Suprapubic skin (tissue), 4 donors: ENCODE measurements at regions not wholly inside any gene's neighbourhood (a gene's known extent, or its start where the extent isn't known, plus 50 kb on each side); places are given as distances from the start of the nearest gene placed in this dataset.

Source experiments
- DNase-seq, 2 donors: peaks; one replicate each; pipeline ENCODE4 v3.0.0-alpha.2; 2019; ENCODE audit warnings: low spot score in 2 of 2
- H3K27ac ChIP-seq: fragments of 200-600 bp; sonication (generic); one replicate; pipeline ENCODE4 v1.5.1; 2019
- H3K27me3 ChIP-seq: fragments of 200-600 bp; sonication (generic); one replicate; pipeline ENCODE4 v1.5.1; 2019
- H3K36me3 ChIP-seq: fragments of 200-600 bp; sonication (generic); one replicate; pipeline ENCODE4 v1.5.1; 2019
- H3K4me1 ChIP-seq: fragments of 200-600 bp; sonication (generic); one replicate; pipeline ENCODE4 v1.5.1; 2019
- H3K4me3 ChIP-seq: fragments of 200-600 bp; sonication (generic); one replicate; pipeline ENCODE4 v1.5.1; 2019; ENCODE audit warnings: mild to moderate bottlenecking
- H3K9me3 ChIP-seq: fragments of 200-600 bp; sonication (generic); one replicate; pipeline ENCODE4 v1.5.1; 2019
- EP300 ChIP-seq: sonication (generic); formaldehyde crosslinking; IDR thresholded peaks from one replicate; pipeline ENCODE4 v1.6.1; 2017; ENCODE audit warnings: antibody characterized with exemption
- POLR2A ChIP-seq, 2 donors: fragments of 450-650 bp; IDR thresholded peaks; one replicate each; pipeline ENCODE4 v1.6.1; 2017; ENCODE audit warnings: antibody characterized with exemption in 2 of 2, mild to moderate bottlenecking in 2 of 2, moderate library complexity in 2 of 2
- POLR2AphosphoS5 ChIP-seq, 3 donors: sonication (generic); formaldehyde crosslinking; IDR thresholded peaks; one replicate each; pipeline ENCODE4 v1.6.1; 2017; ENCODE audit warnings: antibody characterized with exemption in 3 of 3
- WGBS: methylation state at CpG from one replicate; pipeline ENCODE4 v1.1.5; 2018; 5-methylcytosine and 5-hydroxymethylcytosine counted together
- TF ChIP-seq, protein P1 (sequence below), 2 donors: fragments of 200-600 bp in 1 of 2; fragments of 450-650 bp in 1 of 2; sonication (generic) in 1 of 2; IDR thresholded peaks; one replicate each; pipeline ENCODE4 v1.5.1; 2016 to 2019; ENCODE audit warnings: antibody characterized with exemption in 2 of 2, mild to moderate bottlenecking in 1 of 2, moderate library complexity in 1 of 2

DNA sequence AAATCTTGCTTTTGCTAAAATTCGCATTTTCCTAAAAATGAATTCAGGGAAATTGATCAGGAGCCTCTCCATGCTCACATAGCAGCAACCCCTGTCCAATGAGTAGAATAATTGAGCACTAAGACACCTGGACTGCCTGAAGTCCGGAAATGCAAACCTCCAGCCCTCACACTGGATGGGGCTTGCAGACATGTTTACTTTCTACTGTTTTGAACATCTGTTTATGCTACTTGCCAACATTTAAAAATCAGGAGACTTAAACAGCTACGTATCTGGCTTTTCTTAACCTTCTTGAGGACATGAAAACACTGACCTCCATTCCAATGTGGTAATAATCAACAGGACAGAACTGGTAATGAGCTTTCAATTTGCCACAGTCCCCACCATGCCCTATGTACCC lies 184.4 kb downstream of the SHOX2 start:
- no peaks in the 10 kb centered on the region for H3K4me1 ChIP-seq
- no peak for TF ChIP-seq EP300
- no peak for TF ChIP-seq POLR2A (IDR thresholded peaks at IDR 0.05)
- no peak for TF ChIP-seq POLR2AphosphoS5 (IDR thresholded peaks at IDR 0.05)
- TF ChIP-seq, protein P1, sequence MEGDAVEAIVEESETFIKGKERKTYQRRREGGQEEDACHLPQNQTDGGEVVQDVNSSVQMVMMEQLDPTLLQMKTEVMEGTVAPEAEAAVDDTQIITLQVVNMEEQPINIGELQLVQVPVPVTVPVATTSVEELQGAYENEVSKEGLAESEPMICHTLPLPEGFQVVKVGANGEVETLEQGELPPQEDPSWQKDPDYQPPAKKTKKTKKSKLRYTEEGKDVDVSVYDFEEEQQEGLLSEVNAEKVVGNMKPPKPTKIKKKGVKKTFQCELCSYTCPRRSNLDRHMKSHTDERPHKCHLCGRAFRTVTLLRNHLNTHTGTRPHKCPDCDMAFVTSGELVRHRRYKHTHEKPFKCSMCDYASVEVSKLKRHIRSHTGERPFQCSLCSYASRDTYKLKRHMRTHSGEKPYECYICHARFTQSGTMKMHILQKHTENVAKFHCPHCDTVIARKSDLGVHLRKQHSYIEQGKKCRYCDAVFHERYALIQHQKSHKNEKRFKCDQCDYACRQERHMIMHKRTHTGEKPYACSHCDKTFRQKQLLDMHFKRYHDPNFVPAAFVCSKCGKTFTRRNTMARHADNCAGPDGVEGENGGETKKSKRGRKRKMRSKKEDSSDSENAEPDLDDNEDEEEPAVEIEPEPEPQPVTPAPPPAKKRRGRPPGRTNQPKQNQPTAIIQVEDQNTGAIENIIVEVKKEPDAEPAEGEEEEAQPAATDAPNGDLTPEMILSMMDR (IDR thresholded peaks at IDR 0.05) = no peak
- 68% methylated on average over 3 of the region's 3 CpGs for WGBS
- no peaks in the 10 kb centered on the region for H3K27me3 ChIP-seq
- no peak for DNase-seq
- no peak overlapping the region for H3K27ac ChIP-seq
- H3K9me3 ChIP-seq = no peaks in the 10 kb centered on the region
- H3K36me3 ChIP-seq = no peaks in the 10 kb centered on the region
- H3K4me3 ChIP-seq = no peak overlapping the region

DNA sequence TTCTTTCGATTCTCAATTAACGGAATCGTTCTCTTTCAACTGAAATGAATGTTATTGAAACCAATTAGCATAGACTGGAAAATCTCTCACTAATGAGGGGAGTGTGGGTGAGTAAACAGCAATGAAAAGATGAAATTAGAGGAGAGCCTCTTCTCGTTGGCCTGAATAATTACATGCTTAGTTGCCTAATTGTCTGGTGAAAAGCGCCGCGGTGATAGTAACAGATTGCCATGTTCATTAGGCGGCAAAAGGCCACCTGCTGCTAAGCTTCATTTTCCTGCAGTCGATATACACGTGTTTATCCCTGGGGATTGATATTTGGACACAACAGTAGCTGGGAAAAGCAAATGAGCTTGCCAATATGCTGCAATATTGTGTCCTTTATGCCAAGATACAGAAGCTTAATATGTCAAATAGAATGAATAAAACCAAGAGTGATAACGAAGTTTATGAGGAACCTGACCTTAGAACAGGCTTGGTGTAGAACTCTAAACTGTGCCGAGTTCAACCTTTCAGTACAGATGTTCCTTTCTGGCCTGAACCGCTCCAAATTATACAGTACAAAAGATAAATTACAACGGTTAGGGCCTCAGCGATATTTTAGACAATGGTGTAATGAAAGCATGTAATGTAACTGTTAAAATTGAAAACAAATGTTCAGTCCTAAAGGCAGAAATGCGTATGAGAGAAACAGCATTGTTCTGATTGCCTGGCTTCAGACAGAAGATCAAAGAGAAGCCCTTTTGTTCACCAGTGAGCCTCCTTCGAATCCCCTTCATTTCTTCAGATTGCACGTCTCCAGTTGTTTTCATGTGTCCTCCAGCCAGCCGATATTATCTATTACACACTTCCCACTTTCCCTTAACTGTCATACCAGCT lies 185.2 kb downstream of the SHOX2 start:
- TF ChIP-seq, protein P1 (IDR thresholded peaks at IDR 0.05) = no peak
- no peak for TF ChIP-seq POLR2A (IDR thresholded peaks at IDR 0.05)
- TF ChIP-seq EP300 = no peak
- no peak for TF ChIP-seq POLR2AphosphoS5 (IDR thresholded peaks at IDR 0.05)
- no peak overlapping the region for H3K4me3 ChIP-seq
- no peaks in the 10 kb centered on the region for H3K9me3 ChIP-seq
- no peaks in the 10 kb centered on the region for H3K27me3 ChIP-seq
- no peaks in the 10 kb centered on the region for H3K36me3 ChIP-seq
- no peak overlapping the region for H3K27ac ChIP-seq
- WGBS = 70% methylated on average over 19 of the region's 19 CpGs
- DNase-seq = no peak
- H3K4me1 ChIP-seq = no peaks in the 10 kb centered on the region

DNA sequence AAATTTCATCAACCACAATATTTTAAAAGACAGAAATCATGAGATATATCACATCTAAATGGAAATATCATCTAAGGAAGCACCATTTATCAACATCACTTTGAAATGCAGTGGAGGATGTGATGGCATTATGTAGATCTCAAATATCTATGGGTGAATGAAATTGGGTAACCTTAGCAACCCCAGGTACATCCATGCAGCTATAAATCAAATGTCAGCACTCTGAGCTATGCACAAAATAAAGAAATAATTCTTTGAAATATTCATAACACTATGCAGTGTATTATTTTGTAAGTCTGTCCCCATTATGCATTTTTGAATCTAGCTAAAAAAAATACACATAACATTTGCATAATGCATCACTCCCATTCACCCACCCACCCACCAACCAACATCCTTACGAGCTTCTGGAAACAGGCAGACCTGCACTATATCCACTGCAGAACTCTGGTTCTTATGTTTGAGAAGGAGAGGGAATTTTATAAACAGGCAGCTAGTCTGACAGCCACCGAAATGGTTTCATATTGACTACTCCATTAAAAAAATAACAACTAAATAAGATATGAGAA lies 186.8 kb downstream of the SHOX2 start:
- DNase-seq = no peak
- Histone ChIP-seq H3K27ac (no peak overlapping the region), H3K4me3 (no peak overlapping the region), H3K9me3 (no peaks in the 10 kb centered on the region), H3K27me3 (no peaks in the 10 kb centered on the region), H3K4me1 (no peaks in the 10 kb centered on the region), H3K36me3 (no peaks in the 10 kb centered on the region)
- 80% methylated on average over 2 of the region's 2 CpGs for WGBS
- TF ChIP-seq POLR2A (IDR thresholded peaks at IDR 0.05) (no peak), EP300 (no peak), POLR2AphosphoS5 (IDR thresholded peaks at IDR 0.05) (no peak)
- TF ChIP-seq, protein P1 (IDR thresholded peaks at IDR 0.05) = no peak

DNA sequence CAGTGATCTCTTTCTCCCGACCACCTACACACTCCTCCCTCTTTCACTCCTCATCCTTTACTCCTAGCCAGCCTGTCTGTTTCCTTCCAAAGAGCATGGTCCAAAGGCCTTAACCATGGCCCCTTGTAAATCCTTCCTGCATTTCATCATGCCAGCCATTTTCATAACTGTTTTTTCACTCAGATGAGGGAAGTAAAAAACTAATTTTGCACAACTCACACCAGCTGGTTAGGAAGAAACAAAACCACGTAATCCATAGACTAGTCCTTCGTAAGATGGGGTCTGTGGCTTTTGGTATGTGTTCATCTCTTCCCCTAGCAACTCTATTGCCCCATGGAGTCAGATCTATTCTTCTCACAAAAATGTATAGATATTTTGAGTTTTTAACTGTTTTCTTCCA lies 187.8 kb downstream of the SHOX2 start:
- Histone ChIP-seq H3K27ac (no peak overlapping the region), H3K27me3 (no peaks in the 10 kb centered on the region), H3K36me3 (no peaks in the 10 kb centered on the region), H3K9me3 (no peaks in the 10 kb centered on the region), H3K4me1 (no peaks in the 10 kb centered on the region), H3K4me3 (no peak overlapping the region)
- 80% methylated on average over 3 of the region's 3 CpGs for WGBS
- TF ChIP-seq EP300 = no peak
- TF ChIP-seq POLR2A (IDR thresholded peaks at IDR 0.05) = no peak
- TF ChIP-seq, protein P1 (IDR thresholded peaks at IDR 0.05) = no peak
- no peak for TF ChIP-seq POLR2AphosphoS5 (IDR thresholded peaks at IDR 0.05)
- DNase-seq = no peak

DNA sequence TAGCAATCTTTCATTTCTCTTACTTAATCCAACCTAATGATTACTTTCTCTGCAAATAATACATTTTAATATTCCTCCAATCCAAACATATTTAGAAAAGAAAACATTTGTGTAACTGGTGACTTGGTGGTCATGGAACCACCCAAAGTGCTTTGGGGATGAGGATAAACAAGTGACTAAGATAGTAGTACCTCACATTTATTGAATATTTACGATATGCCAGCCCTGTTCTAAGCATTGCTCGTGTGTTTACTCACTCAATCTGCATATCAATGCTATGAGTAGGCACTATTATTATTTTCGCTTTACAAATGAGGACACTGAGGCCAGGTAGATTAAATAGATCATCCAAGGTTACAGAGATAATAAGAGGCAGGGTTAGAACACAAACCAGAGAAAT lies 189.5 kb downstream of the SHOX2 start:
- DNase-seq = no peak
- no peaks in the 10 kb centered on the region for H3K4me1 ChIP-seq
- no peak for TF ChIP-seq EP300
- H3K27ac ChIP-seq = no peak overlapping the region
- no peak overlapping the region for H3K4me3 ChIP-seq
- 65% methylated on average over 3 of the region's 3 CpGs for WGBS
- H3K9me3 ChIP-seq = no peaks in the 10 kb centered on the region
- H3K36me3 ChIP-seq = no peaks in the 10 kb centered on the region
- H3K27me3 ChIP-seq = no peaks in the 10 kb centered on the region
